ENCODE measurements at regions not wholly inside any gene's neighbourhood (a gene's known extent, or its start where the extent isn't known, plus 50 kb on each side); places are given as distances from the start of the nearest gene placed in this dataset.

DNA sequence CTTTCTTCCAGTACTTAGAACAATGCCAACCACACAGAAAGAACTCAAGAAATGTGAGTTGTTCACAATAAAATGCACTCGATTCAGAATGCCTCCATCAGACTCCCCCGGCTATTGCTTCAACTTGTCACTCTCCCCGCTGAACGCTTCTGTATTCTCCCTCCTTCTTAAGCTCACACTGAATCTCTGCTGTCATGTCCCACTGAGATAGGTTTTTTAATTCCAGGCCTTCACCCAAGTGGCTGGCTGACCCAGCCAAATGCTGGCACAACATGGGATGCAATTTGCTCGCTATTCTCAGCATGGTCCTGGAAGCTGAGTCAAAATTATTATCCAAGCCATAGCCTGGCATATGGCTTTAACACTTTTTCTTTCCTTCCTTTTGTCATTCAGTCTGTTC lies 76.8 kb upstream of the SERP2 start:
- no peak overlapping the region for H3K4ac ChIP-seq (ENCODE audit: low read depth, low read length)
- H2BK20ac ChIP-seq (ENCODE audit: low read depth, low read length, poor library complexity, severe bottlenecking): no peak overlapping the region
- H3K56ac ChIP-seq (ENCODE audit: insufficient read length, low read depth, low read length): no peak overlapping the region
- H3K23ac ChIP-seq (ENCODE audit: insufficient read length, low read depth, low read length): no peak overlapping the region
- TF ChIP-seq, protein P1, sequence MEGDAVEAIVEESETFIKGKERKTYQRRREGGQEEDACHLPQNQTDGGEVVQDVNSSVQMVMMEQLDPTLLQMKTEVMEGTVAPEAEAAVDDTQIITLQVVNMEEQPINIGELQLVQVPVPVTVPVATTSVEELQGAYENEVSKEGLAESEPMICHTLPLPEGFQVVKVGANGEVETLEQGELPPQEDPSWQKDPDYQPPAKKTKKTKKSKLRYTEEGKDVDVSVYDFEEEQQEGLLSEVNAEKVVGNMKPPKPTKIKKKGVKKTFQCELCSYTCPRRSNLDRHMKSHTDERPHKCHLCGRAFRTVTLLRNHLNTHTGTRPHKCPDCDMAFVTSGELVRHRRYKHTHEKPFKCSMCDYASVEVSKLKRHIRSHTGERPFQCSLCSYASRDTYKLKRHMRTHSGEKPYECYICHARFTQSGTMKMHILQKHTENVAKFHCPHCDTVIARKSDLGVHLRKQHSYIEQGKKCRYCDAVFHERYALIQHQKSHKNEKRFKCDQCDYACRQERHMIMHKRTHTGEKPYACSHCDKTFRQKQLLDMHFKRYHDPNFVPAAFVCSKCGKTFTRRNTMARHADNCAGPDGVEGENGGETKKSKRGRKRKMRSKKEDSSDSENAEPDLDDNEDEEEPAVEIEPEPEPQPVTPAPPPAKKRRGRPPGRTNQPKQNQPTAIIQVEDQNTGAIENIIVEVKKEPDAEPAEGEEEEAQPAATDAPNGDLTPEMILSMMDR (conservative IDR thresholded peaks at IDR 0.05): no peak
- H3K27me3 ChIP-seq (ENCODE audit: insufficient read depth, low read length): no peaks in the 10 kb centered on the region
- no peak overlapping the region for H2BK120ac ChIP-seq (ENCODE audit: low read depth, low read length, poor library complexity, severe bottlenecking)
- no peak overlapping the region for H4K5ac ChIP-seq (ENCODE audit: insufficient read length, low read depth, low read length)
- no peak overlapping the region for H4K91ac ChIP-seq (ENCODE audit: insufficient read length, low read depth, low read length)
- H3K4me3 Mint-ChIP-seq: no peak overlapping the region
- H4K8ac ChIP-seq (replicated peaks; ENCODE audit: insufficient read length, low read depth, low read length): no peak overlapping the region
- H3K9ac ChIP-seq (ENCODE audit: extremely low read depth, insufficient read length, low read length): no peak overlapping the region
- H3K14ac ChIP-seq (ENCODE audit: insufficient read depth, low read length): no peak overlapping the region
- no peaks in the 10 kb centered on the region for H3K79me1 ChIP-seq (ENCODE audit: insufficient read depth, low read depth, low read length, poor library complexity, severe bottlenecking)
- no peak overlapping the region for H3T11ph ChIP-seq (ENCODE audit: low read length)
- H2BK5ac ChIP-seq (ENCODE audit: insufficient read length, low read length): no peak overlapping the region
- peaks cover 4 to 12% of the 10 kb centered on the region in 2 experiments; a peak in 3 of 4 replicates for H3K4me1 Mint-ChIP-seq
- no peaks in the 10 kb centered on the region for H3K36me3 Mint-ChIP-seq (ENCODE audit: insufficient read depth in 1 of 3, low read depth in 3 of 3)
- no peak overlapping the region for H2AFZ ChIP-seq (ENCODE audit: low read length)
- H2BK12ac ChIP-seq (ENCODE audit: insufficient read length, low read depth, low read length): no peak overlapping the region
- H3K9me3 ChIP-seq (ENCODE audit: control insufficient read depth, low read depth, low read length): no peaks in the 10 kb centered on the region
- no peaks in the 10 kb centered on the region for H4K20me1 ChIP-seq (ENCODE audit: control insufficient read depth, insufficient read depth, insufficient read length)
- no peak overlapping the region for H3K18ac ChIP-seq (ENCODE audit: insufficient read length, low read depth, low read length)
- no peak for DNase-seq
- no peak overlapping the region for H3K27ac ChIP-seq (ENCODE audit: insufficient read length, low read depth, low read length)
- no peak overlapping the region for H2AK5ac ChIP-seq (ENCODE audit: insufficient read length, low read length)
- no peak overlapping the region for H2BK15ac ChIP-seq (ENCODE audit: low read depth, low read length)
- H3K23me2 ChIP-seq (ENCODE audit: insufficient read length, low read depth, low read length, poor library complexity, severe bottlenecking): no peaks in the 10 kb centered on the region
- no CpG with 5 or more reads among the region's 5 CpGs for WGBS (ENCODE audit: extremely low coverage, insufficient read length, low lambda C conversion rate)
- no peaks in the 10 kb centered on the region; the same call in 1 of the 2 replicates for H3K4me1 ChIP-seq (ENCODE audit: insufficient read depth, low read length)
- H3K4me2 ChIP-seq (ENCODE audit: insufficient read depth, insufficient read length, low read length): no peak overlapping the region
- H3K27me3 Mint-ChIP-seq (ENCODE audit: low read depth): peaks cover 17% of the 10 kb centered on the region
- no peaks in the 10 kb centered on the region for H3K9me3 Mint-ChIP-seq
- H3K79me2 ChIP-seq (ENCODE audit: insufficient read depth, low read length): no peaks in the 10 kb centered on the region
- no peak overlapping the region for H3K27ac Mint-ChIP-seq

Data from H9 (cell line).